ENCODE measurements at regions not wholly inside any gene's neighbourhood (a gene's known extent, or its start where the extent isn't known, plus 50 kb on each side); places are given as distances from the start of the nearest gene placed in this dataset.

- 40 to 43% methylated on average over 5 of the region's 5 CpGs for WGBS, 2 donors
- H3K27ac ChIP-seq = no peak overlapping the region
- no peaks in the 10 kb centered on the region for H3K9me3 ChIP-seq
- peaks cover 0 to 80% (median 65%) of the 10 kb centered on the region in 7 donors for H3K27me3 ChIP-seq
- ATAC-seq (no peak), DNase-seq (no peak)
- H3K36me3 ChIP-seq = no peaks in the 10 kb centered on the region
- peaks cover 0 to 18% (median 9%) of the 10 kb centered on the region in 9 donors for H3K4me1 ChIP-seq
- TF ChIP-seq, protein P1, sequence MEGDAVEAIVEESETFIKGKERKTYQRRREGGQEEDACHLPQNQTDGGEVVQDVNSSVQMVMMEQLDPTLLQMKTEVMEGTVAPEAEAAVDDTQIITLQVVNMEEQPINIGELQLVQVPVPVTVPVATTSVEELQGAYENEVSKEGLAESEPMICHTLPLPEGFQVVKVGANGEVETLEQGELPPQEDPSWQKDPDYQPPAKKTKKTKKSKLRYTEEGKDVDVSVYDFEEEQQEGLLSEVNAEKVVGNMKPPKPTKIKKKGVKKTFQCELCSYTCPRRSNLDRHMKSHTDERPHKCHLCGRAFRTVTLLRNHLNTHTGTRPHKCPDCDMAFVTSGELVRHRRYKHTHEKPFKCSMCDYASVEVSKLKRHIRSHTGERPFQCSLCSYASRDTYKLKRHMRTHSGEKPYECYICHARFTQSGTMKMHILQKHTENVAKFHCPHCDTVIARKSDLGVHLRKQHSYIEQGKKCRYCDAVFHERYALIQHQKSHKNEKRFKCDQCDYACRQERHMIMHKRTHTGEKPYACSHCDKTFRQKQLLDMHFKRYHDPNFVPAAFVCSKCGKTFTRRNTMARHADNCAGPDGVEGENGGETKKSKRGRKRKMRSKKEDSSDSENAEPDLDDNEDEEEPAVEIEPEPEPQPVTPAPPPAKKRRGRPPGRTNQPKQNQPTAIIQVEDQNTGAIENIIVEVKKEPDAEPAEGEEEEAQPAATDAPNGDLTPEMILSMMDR (IDR thresholded peaks at IDR 0.05) = no peak
- H3K4me3 ChIP-seq = no peak overlapping the region
- intact Hi-C loops (cut with DNase I) = no loop called here
Observed at GRCh38 chr5:175800656-175801081, 70.7 kb upstream of the CPLX2 start.

- H3K4me1 ChIP-seq = peaks cover 0 to 8% (median 6%) of the 10 kb centered on the region in 9 donors
- 66% methylated on average over 8 of the region's 8 CpGs for WGBS, 2 donors
Observed at GRCh38 chr5:175802361-175802760, 69.0 kb upstream of the CPLX2 start.

GRCh38 chr5:175803254-175803653 lies 68.1 kb upstream of the CPLX2 start:
- no peak overlapping the region for H3K27ac ChIP-seq
- DNase-seq (no peak), ATAC-seq (no peak)
- H3K36me3 ChIP-seq = no peaks in the 10 kb centered on the region
- H3K27me3 ChIP-seq = peaks cover 0 to 73% (median 40%) of the 10 kb centered on the region in 7 donors
- intact Hi-C loops (cut with DNase I) = no loop called here
- TF ChIP-seq, protein P1 (IDR thresholded peaks at IDR 0.05) = no peak
- no peaks in the 10 kb centered on the region for H3K4me1 ChIP-seq
- no peak overlapping the region for H3K4me3 ChIP-seq
- no peaks in the 10 kb centered on the region for H3K9me3 ChIP-seq
- 78 to 80% methylated on average over 5 of the region's 5 CpGs for WGBS, 2 donors

More at GRCh38 chr5:175802361-175802760, 69.0 kb upstream of the CPLX2 start:
- H3K27ac ChIP-seq = no peak overlapping the region
- no peaks in the 10 kb centered on the region for H3K9me3 ChIP-seq
- DNase-seq = no peak
- no peak overlapping the region for H3K4me3 ChIP-seq
- peaks cover 0 to 81% (median 49%) of the 10 kb centered on the region in 7 donors for H3K27me3 ChIP-seq
- no peaks in the 10 kb centered on the region for H3K36me3 ChIP-seq
- intact Hi-C loops (cut with DNase I) = no loop called here
- TF ChIP-seq, protein P1 (IDR thresholded peaks at IDR 0.05) = no peak
- ATAC-seq = no peak

DNA sequence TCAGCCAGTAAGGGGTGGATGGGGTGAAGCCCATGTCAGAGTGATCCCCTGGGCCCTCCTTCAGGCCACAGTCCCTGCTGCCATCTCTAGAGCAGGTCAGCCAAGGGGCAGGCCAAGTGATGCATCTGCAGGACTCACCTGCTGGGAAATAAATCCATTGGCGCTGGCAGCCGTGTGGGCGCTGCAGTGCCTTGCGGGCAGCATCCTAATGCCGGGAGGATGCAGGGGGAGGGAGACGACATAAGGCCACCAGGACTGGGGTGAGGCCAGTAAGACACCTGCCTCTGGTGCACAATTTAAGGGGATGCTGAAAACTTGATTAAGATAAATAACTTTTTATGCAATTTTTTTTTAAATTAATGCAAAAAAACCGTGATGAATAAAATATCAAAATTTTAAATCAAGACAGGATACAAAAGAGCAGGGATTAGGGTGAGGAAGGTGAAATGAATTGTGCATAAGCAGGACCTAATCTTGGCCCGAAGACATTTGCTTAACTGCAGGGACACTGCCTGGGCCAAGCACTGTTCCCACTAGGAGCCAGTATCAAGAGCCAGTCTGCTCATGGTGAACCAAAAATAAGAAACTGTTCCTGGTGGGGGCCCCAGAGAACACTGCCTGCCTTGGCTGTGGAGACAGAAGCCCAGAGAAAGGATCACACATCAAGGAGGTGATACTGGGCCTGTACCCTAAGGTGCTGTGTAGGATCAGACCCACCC lies 67.5 kb upstream of the CPLX2 start:
- intact Hi-C loops (cut with DNase I) = no loop called here
- H3K4me3 ChIP-seq = no peak overlapping the region
- no peak for DNase-seq
- TF ChIP-seq, protein P1 (IDR thresholded peaks at IDR 0.05) = no peak
- 55 to 62% methylated on average over 8 of the region's 8 CpGs for WGBS, 2 donors
- H3K27ac ChIP-seq = no peak overlapping the region
- ATAC-seq = no peak
- H3K9me3 ChIP-seq = no peaks in the 10 kb centered on the region
- H3K4me1 ChIP-seq = no peaks in the 10 kb centered on the region
- peaks cover 0 to 72% (median 34%) of the 10 kb centered on the region in 7 donors for H3K27me3 ChIP-seq
- H3K36me3 ChIP-seq = no peaks in the 10 kb centered on the region

All from heart right ventricle (tissue), 16 donors.